ENCODE measurements at regions not wholly inside any gene's neighbourhood (a gene's known extent, or its start where the extent isn't known, plus 50 kb on each side); places are given as distances from the start of the nearest gene placed in this dataset.

- DNase-seq = no peak
- H3K4me3 Mint-ChIP-seq = no peak overlapping the region
- TF ChIP-seq CTCF (IDR thresholded peaks at IDR 0.05) = no peak
- H3K9me3 Mint-ChIP-seq = no peaks in the 10 kb centered on the region
- no peaks in the 10 kb centered on the region for H3K36me3 Mint-ChIP-seq (ENCODE audit: low read depth)
- H3K27me3 Mint-ChIP-seq (ENCODE audit: low read depth, poor library complexity) = no peaks in the 10 kb centered on the region
- no peak overlapping the region for H3K27ac Mint-ChIP-seq
- no peaks in the 10 kb centered on the region for H3K4me1 Mint-ChIP-seq
These were observed 90.0 kb downstream of the AREG start for GRCh38 chr4:74534936-74535335.

GRCh38 chr4:74535512-74535911 is 90.6 kb downstream of the AREG start:
- Mint-ChIP-seq H3K36me3 (ENCODE audit: low read depth) (no peaks in the 10 kb centered on the region), H3K9me3 (no peaks in the 10 kb centered on the region), H3K4me3 (no peak overlapping the region), H3K4me1 (no peaks in the 10 kb centered on the region), H3K27me3 (ENCODE audit: low read depth, poor library complexity) (no peaks in the 10 kb centered on the region), H3K27ac (no peak overlapping the region)
- TF ChIP-seq CTCF (IDR thresholded peaks at IDR 0.05) = no peak
- DNase-seq = no peak

DNA sequence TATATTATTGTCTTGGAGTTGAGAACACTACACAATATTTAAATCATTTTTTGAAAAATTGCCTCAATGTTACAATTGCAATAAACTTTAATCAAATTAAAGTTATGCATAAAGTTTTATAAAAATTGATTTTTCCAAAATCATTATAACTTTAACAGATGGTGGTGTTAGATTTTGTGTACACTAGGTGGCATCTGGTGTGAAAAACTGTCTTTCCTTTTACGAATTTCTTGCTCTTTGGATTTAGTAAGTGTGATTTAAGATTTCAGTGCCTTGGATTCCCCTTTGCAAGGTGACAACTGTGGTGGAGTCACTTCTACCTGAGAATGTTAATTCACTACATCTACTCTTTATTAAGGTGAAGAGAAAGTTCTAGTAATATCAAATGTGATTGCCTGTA is 91.6 kb downstream of the AREG start:
- no peaks in the 10 kb centered on the region for H3K36me3 Mint-ChIP-seq (ENCODE audit: low read depth)
- no peaks in the 10 kb centered on the region for H3K27me3 Mint-ChIP-seq (ENCODE audit: low read depth, poor library complexity)
- H3K4me3 Mint-ChIP-seq = no peak overlapping the region
- no peak for DNase-seq
- TF ChIP-seq CTCF (IDR thresholded peaks at IDR 0.05) = no peak
- no peak overlapping the region for H3K27ac Mint-ChIP-seq
- H3K4me1 Mint-ChIP-seq = no peaks in the 10 kb centered on the region
- no peaks in the 10 kb centered on the region for H3K9me3 Mint-ChIP-seq

DNA sequence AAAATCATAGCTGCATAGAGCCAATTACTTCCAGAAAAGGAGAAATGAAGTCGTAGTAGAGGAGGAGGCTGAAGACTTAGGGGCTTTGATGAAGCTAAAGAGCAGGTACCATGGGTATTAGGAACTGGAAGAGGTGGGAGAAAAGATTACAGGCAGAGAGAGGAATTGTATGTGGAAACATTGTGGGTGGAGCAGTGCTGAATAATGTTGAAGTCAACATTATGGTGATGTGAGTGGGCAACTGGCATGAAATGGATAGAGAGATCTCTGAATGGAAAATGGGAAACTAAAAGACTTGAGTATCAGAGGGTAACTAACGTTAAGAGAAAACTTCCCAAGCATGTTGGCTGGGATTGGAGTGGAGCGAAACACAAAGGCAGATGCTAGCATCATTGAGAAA is 92.5 kb downstream of the AREG start:
- H3K27me3 Mint-ChIP-seq (ENCODE audit: low read depth, poor library complexity) = no peaks in the 10 kb centered on the region
- no peak for TF ChIP-seq CTCF (IDR thresholded peaks at IDR 0.05)
- no peaks in the 10 kb centered on the region for H3K36me3 Mint-ChIP-seq (ENCODE audit: low read depth)
- H3K9me3 Mint-ChIP-seq = no peaks in the 10 kb centered on the region
- no peak for DNase-seq
- H3K4me1 Mint-ChIP-seq = no peaks in the 10 kb centered on the region
- H3K27ac Mint-ChIP-seq = peak overlapping the region; percentile 2
- no peak overlapping the region for H3K4me3 Mint-ChIP-seq

- H3K4me1 Mint-ChIP-seq = no peaks in the 10 kb centered on the region
- no peak overlapping the region for H3K4me3 Mint-ChIP-seq
- H3K27ac Mint-ChIP-seq = no peak overlapping the region
- H3K36me3 Mint-ChIP-seq (ENCODE audit: low read depth) = no peaks in the 10 kb centered on the region
- no peaks in the 10 kb centered on the region for H3K9me3 Mint-ChIP-seq
- H3K27me3 Mint-ChIP-seq (ENCODE audit: low read depth, poor library complexity) = no peaks in the 10 kb centered on the region
- no peak for TF ChIP-seq CTCF (IDR thresholded peaks at IDR 0.05)
- no peak for DNase-seq
These were observed 94.3 kb downstream of the AREG start for GRCh38 chr4:74539044-74539790.

DNA sequence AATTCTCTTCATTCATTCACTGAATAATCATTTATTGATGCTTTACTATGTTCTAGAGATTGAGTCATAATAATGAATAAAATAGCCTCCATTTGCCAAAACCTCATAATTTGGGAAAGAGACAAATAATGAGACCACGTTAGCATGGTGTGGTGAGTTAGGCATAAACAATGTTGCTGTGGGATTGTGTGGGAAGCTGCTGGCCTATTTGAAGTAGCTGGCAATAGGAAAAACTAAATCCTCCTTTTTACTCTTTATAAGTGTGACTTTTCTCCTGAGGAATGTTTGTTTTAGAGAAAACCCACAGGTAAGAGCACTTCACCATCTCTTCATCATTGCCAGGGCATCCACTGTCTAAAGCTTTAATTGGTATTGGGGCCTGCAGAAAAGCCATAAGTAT is 95.3 kb downstream of the AREG start:
- Mint-ChIP-seq H3K4me1 (no peaks in the 10 kb centered on the region), H3K27me3 (ENCODE audit: low read depth, poor library complexity) (no peaks in the 10 kb centered on the region), H3K27ac (no peak overlapping the region), H3K9me3 (no peaks in the 10 kb centered on the region), H3K4me3 (no peak overlapping the region), H3K36me3 (ENCODE audit: low read depth) (no peaks in the 10 kb centered on the region)
- no peak for DNase-seq
- no peak for TF ChIP-seq CTCF (IDR thresholded peaks at IDR 0.05)
